OCI-LY1 (cell line): ENCODE measurements at regions not wholly inside any gene's neighbourhood (a gene's known extent, or its start where the extent isn't known, plus 50 kb on each side); places are given as distances from the start of the nearest gene placed in this dataset.

ENCODE experiments used
- H2AFZ ChIP-seq: fragments of 200-600 bp; sonication (generic), shearing (Covaris generic); 2 replicates; pipeline ENCODE4 v1.6.0; 2014; ENCODE audit warnings: antibody characterized with exemption, mild to moderate bottlenecking, low read length
- H3F3A ChIP-seq: fragments of 200-600 bp; sonication (generic), shearing (Covaris generic); 2 replicates; pipeline ENCODE4 v1.6.0; 2014; ENCODE audit warnings: mild to moderate bottlenecking, antibody characterized with exemption, low read length, moderate library complexity; ENCODE audit not compliant: insufficient read depth
- H3K27ac ChIP-seq: fragments of 200-600 bp; sonication (generic); 2 replicates; pipeline ENCODE4 v1.5.1; 2014; ENCODE audit warnings: low read length, mixed run types, mild to moderate bottlenecking, low read depth; ENCODE audit not compliant: poor library complexity, severe bottlenecking
- H3K27me3 ChIP-seq: fragments of 200-600 bp; sonication (generic); 2 replicates; pipeline ENCODE4 v1.6.0; 2014; ENCODE audit warnings: antibody characterized with exemption, mild to moderate bottlenecking, low read length, moderate library complexity; ENCODE audit not compliant: insufficient read depth
- H3K36me3 ChIP-seq: fragments of 200-600 bp; sonication (generic); 2 replicates; pipeline ENCODE4 v1.6.1; 2014; ENCODE audit warnings: mild to moderate bottlenecking, antibody characterized with exemption, low read length, moderate library complexity, mixed read lengths; ENCODE audit not compliant: insufficient read depth
- H3K4me1 ChIP-seq: fragments of 200-600 bp; sonication (generic); 2 replicates; pipeline ENCODE4 v1.5.1; 2014; ENCODE audit warnings: mild to moderate bottlenecking, low read length, moderate library complexity; ENCODE audit not compliant: insufficient read depth, severe bottlenecking
- H3K4me2 ChIP-seq: fragments of 200-600 bp; sonication (generic), shearing (Covaris generic); 2 replicates; pipeline ENCODE4 v1.6.1; 2014; ENCODE audit warnings: low read length
- H3K4me3 ChIP-seq: fragments of 200-600 bp; sonication (generic); 2 replicates; pipeline ENCODE4 v1.5.1; 2014; ENCODE audit warnings: low read length, low read depth, mild to moderate bottlenecking, mixed read lengths; ENCODE audit not compliant: poor library complexity, severe bottlenecking
- H3K79me2 ChIP-seq: fragments of 200-600 bp; shearing (Covaris generic); 2 replicates; pipeline ENCODE4 v1.6.1; 2016; ENCODE audit warnings: mixed run types, low read length, mixed read lengths; ENCODE audit not compliant: insufficient read depth
- H3K9ac ChIP-seq: fragments of 200-600 bp; sonication (generic), shearing (Covaris generic); 2 replicates; pipeline ENCODE4 v1.6.1; 2014; ENCODE audit warnings: mild to moderate bottlenecking, low read length, mixed read lengths
- H3K9me2 ChIP-seq: fragments of 200-600 bp; sonication (generic), shearing (Covaris generic); 2 replicates; pipeline ENCODE4 v1.6.1; 2014; ENCODE audit warnings: low read depth, mild to moderate bottlenecking, low read length, mixed read lengths
- H3K9me3 ChIP-seq: fragments of 200-600 bp; shearing (Covaris generic); 2 replicates; pipeline ENCODE4 v1.6.1; 2014; ENCODE audit warnings: low read length, mixed read lengths
- H4K20me1 ChIP-seq: fragments of 200-600 bp; sonication (generic), shearing (Covaris generic); 2 replicates; pipeline ENCODE4 v1.6.0; 2016; ENCODE audit warnings: mild to moderate bottlenecking, low read length; ENCODE audit not compliant: insufficient read depth
- CTCF ChIP-seq: fragments of 200-600 bp; sonication (generic), shearing (Covaris generic); IDR thresholded peaks from 2 replicates; pipeline ENCODE4 v1.5.1; 2017; ENCODE audit warnings: mild to moderate bottlenecking, antibody characterized with exemption, low read length, moderate library complexity, mixed read lengths
- EZH2 ChIP-seq: fragments of 200-600 bp; sonication (generic), shearing (Covaris generic); IDR thresholded peaks from 2 replicates; pipeline ENCODE4 v1.8.0; 2017; ENCODE audit warnings: borderline replicate concordance, mixed run types, mild to moderate bottlenecking, antibody characterized with exemption, low read length, moderate library complexity, mixed read lengths

GRCh38 chr2:237201461-237202287 lies 116.0 kb downstream of the COPS8 start:
- Histone ChIP-seq H3K4me2 (no peak overlapping the region), H3K9me3 (no peaks in the 10 kb centered on the region), H3K9me2 (no peaks in the 10 kb centered on the region), H3K79me2 (no peaks in the 10 kb centered on the region), H3K4me1 (no peaks in the 10 kb centered on the region), H3K36me3 (no peaks in the 10 kb centered on the region), H3K27ac (no peak overlapping the region), H4K20me1 (no peaks in the 10 kb centered on the region), H3K9ac (no peak overlapping the region), H2AFZ (no peak overlapping the region), H3F3A (no peaks in the 10 kb centered on the region), H3K4me3 (no peak overlapping the region), H3K27me3 (0 out of 2 replicates have a peak, but pooled peaks cover 7% of the 10 kb centered on the region)
- TF ChIP-seq EZH2: no peak
- TF ChIP-seq CTCF: no peak

- Histone ChIP-seq H3K4me1 (no peaks in the 10 kb centered on the region), H3K9me3 (no peaks in the 10 kb centered on the region), H2AFZ (no peak overlapping the region), H3K4me2 (no peak overlapping the region), H3K27ac (no peak overlapping the region), H3K36me3 (no peaks in the 10 kb centered on the region), H3K9ac (no peak overlapping the region), H3K79me2 (no peaks in the 10 kb centered on the region), H3K9me2 (no peaks in the 10 kb centered on the region), H4K20me1 (no peaks in the 10 kb centered on the region), H3K4me3 (no peak overlapping the region), H3F3A (no peaks in the 10 kb centered on the region), H3K27me3 (0 out of 2 replicates have a peak, but pooled peaks cover 7% of the 10 kb centered on the region)
- TF ChIP-seq EZH2: no peak
- TF ChIP-seq CTCF: no peak
These were observed 116.8 kb downstream of the COPS8 start for GRCh38 chr2:237202288-237203030.

- Histone ChIP-seq H2AFZ (no peak overlapping the region), H3K4me2 (no peak overlapping the region), H3K9me2 (no peaks in the 10 kb centered on the region), H4K20me1 (no peaks in the 10 kb centered on the region), H3K9ac (no peak overlapping the region), H3K4me3 (no peak overlapping the region), H3K4me1 (no peaks in the 10 kb centered on the region), H3K27me3 (0 out of 2 replicates have a peak, but pooled peaks cover 6% of the 10 kb centered on the region), H3K27ac (no peak overlapping the region), H3K9me3 (no peaks in the 10 kb centered on the region), H3F3A (no peaks in the 10 kb centered on the region), H3K79me2 (no peaks in the 10 kb centered on the region), H3K36me3 (no peaks in the 10 kb centered on the region)
- no peak for TF ChIP-seq CTCF
- no peak for TF ChIP-seq EZH2
These were observed 119.4 kb downstream of the COPS8 start for GRCh38 chr2:237205043-237205541.
